ENCODE measurements at regions not wholly inside any gene's neighbourhood (a gene's known extent, or its start where the extent isn't known, plus 50 kb on each side); places are given as distances from the start of the nearest gene placed in this dataset.

GRCh38 chr18:37714691-37715090 is 149.1 kb upstream of the CELF4 start:
- no peak for TF ChIP-seq CTCF (IDR thresholded peaks at IDR 0.05)
- TF ChIP-seq POLR2A (IDR thresholded peaks at IDR 0.05), result no peak

Measured in Peyer's patch (tissue), 4 donors.